NCI-H2171 treated with DMSO at 0.1 percent for 48 hours (cell line): ENCODE measurements at regions not wholly inside any gene's neighbourhood (a gene's known extent, or its start where the extent isn't known, plus 50 kb on each side); places are given as distances from the start of the nearest gene placed in this dataset.

Experiments used
- DNase-seq: peaks from one replicate; lab custom pipeline; 2025; lab: John Stamatoyannopoulos, UW

DNA sequence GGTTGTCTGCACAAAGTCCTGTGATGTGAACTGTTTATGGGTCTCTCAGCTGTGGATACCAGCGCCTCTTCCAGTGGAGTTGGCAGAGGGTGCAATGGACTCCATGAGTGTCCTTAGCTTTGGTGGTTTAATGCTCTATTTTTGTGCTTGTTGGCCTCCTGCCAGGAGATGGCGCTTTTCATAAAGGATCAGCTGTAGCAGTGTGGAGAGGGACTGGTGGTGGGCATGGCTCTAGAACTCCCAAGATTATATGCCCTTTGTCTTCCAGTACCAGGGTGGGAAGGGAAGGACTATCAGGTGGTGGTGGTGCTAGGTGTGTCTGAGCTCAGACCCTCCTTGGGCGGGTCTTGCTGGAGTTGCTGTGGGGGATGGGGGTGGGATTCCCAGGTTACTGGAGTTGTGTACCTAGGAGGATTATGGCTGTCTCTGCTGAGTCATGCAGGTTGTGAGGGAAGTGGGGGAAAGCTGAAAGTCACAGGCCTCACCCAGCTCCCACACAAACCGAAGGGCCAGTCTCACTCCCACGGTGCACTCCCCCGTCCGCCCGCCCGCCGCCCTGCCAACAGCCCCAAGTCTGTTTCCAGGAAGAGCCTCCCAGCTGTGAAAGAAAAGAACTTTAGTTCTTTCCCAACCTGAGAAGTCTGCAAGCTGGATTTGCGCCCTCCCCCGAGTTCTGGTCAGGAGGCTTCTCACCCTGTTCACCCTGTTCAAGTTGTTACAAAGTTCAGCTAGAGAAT is 108.1 kb downstream of the MARCO start:
- DNase-seq = peak; percentile 1
